GM18520 (cell line): ENCODE measurements at regions not wholly inside any gene's neighbourhood (a gene's known extent, or its start where the extent isn't known, plus 50 kb on each side); places are given as distances from the start of the nearest gene placed in this dataset.

ENCODE experiments used
- ATAC-seq: cut with Tn5 transposase; IDR thresholded peaks from one replicate; pipeline ENCODE4 v1.9.1; 2021; ENCODE audit not compliant: unreplicated experiment

GRCh38 chr13:76148374-76148773 lies 512.2 kb downstream of the LMO7 start:
- ATAC-seq, result no peak

GRCh38 chr13:76132532-76132931 lies 496.4 kb downstream of the LMO7 start:
- no peak for ATAC-seq

GRCh38 chr13:76131551-76131950 lies 495.4 kb downstream of the LMO7 start:
- no peak for ATAC-seq

GRCh38 chr13:76129305-76130000 lies 493.3 kb downstream of the LMO7 start:
- ATAC-seq, result no peak

GRCh38 chr13:76127922-76128321 lies 491.8 kb downstream of the LMO7 start:
- no peak for ATAC-seq

- no peak for ATAC-seq
These were observed 487.4 kb downstream of the LMO7 start for GRCh38 chr13:76123548-76123947.

- ATAC-seq, result no peak
These were observed 480.7 kb downstream of the LMO7 start for GRCh38 chr13:76116751-76117360.

GRCh38 chr13:76106763-76107162 lies 470.6 kb downstream of the LMO7 start:
- ATAC-seq, result no peak

GRCh38 chr13:76094645-76095044 lies 458.5 kb downstream of the LMO7 start:
- ATAC-seq, result no peak

- no peak for ATAC-seq
These were observed 454.9 kb downstream of the LMO7 start for GRCh38 chr13:76091076-76091475.

- no peak for ATAC-seq
These were observed 450.6 kb downstream of the LMO7 start for GRCh38 chr13:76086729-76087128.

GRCh38 chr13:76067850-76068249 lies 431.7 kb downstream of the LMO7 start:
- ATAC-seq, result no peak

- no peak for ATAC-seq
These were observed 417.1 kb downstream of the LMO7 start for GRCh38 chr13:76053181-76053580.

GRCh38 chr13:76049376-76049746 lies 413.2 kb downstream of the LMO7 start:
- ATAC-seq, result no peak

- no peak for ATAC-seq
These were observed 412.7 kb downstream of the LMO7 start for GRCh38 chr13:76048675-76049375.

- no peak for ATAC-seq
These were observed 412.0 kb downstream of the LMO7 start for GRCh38 chr13:76048131-76048530.

GRCh38 chr13:76043874-76044273 lies 407.7 kb downstream of the LMO7 start:
- ATAC-seq, result no peak

- ATAC-seq, result no peak
These were observed 403.0 kb downstream of the LMO7 start for GRCh38 chr13:76038920-76039716.

- ATAC-seq, result no peak
These were observed 400.0 kb downstream of the LMO7 start for GRCh38 chr13:76036176-76036575.

- no peak for ATAC-seq
These were observed 399.6 kb downstream of the LMO7 start for GRCh38 chr13:76035711-76036110.

GRCh38 chr13:76029706-76030105 lies 393.6 kb downstream of the LMO7 start:
- no peak for ATAC-seq

GRCh38 chr13:76029088-76029487 lies 393.0 kb downstream of the LMO7 start:
- ATAC-seq, result no peak
